ENCODE measurements at regions not wholly inside any gene's neighbourhood (a gene's known extent, or its start where the extent isn't known, plus 50 kb on each side); places are given as distances from the start of the nearest gene placed in this dataset.
"Not testable (repeated sequence)": the region's sequence is repeated elsewhere in the genome, so short reads cannot be mapped to it uniquely, and the experiment has no call there.

GRCh38 chr13:80168089-80168850 lies 172.7 kb downstream of the SPRY2 start:
- no peak for DNase-seq

DNA sequence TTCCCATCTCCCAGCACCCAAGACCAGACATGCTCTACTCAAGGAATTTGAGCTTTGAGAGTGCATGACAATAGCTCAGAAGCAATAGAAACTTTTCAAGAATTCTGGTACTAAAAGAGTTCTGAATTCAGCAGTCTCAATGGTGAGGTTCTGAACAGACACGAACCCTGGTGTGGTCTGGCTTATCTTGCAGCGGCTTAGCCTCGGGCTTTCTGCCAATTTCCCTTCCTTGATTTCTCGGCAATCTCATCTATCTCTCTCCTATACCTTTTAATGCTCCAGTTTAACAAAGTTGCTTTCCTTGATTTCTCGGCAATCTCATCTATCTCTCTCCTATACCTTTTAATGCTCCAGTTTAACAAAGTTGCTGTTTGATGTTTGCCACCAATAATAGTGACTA lies 174.6 kb downstream of the SPRY2 start:
- DNase-seq, result no peak

DNA sequence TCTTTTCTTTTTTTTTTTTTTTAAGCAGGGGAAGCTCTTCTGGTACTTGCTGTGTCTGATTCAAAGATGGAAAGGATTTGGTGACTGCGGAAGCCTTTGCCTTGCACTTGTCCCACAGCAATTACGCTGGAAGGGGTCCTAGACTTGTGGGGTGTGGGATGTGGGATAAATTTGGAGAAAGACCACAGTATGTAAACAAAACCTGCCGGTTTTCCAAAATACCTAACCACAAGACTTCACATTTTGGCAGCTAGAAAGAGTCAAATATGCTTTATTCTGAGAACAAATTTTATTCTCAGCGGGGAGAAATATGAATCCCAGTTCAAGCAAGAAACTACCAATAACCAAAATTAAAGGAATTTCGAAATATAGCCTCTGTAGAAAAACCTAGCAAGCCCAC lies 176.5 kb downstream of the SPRY2 start:
- no peak for DNase-seq

GRCh38 chr13:80161896-80162295 lies 179.0 kb downstream of the SPRY2 start:
- no peak for DNase-seq

GRCh38 chr13:80161219-80161618 lies 179.7 kb downstream of the SPRY2 start:
- no peak for DNase-seq

DNA sequence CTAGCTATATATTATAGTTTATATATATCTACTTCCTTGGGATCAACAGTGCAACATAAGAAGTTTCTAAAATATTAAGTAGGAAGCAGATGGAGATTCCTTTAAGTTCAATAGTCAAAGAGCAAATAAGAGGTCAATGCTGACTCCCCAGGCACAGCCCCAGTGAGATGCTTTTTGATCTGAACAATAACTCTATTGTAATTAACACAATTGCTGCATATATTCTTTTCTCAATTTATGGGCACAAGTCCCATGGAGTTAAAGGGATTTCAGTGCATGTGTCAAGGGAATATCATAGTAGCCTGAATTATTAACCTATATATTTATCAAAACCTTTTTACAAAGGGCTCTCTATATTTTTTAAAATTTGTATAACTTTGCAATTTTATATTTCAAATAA lies 180.8 kb downstream of the SPRY2 start:
- no peak for DNase-seq

- DNase-seq, result no peak
Measured at GRCh38 chr13:80157261-80157932, 183.5 kb downstream of the SPRY2 start.

DNA sequence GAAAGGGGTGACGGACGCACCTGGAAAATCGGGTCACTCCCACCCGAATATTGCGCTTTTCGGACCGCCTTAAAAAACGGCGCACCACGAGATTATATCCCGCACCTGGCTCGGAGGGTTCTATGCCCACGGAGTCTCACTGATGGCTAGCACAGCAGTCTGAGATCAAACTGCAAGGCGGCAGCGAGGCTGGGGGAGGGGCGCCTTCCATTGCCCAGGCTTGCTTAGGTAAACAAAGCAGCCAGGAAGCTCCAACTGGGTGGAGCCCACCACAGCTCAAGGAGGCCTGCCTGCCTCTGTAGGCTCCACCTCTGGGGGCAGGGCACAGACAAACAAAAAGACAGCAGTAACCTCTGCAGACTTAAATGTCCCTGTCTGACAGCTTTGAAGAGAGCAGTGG lies 188.8 kb downstream of the SPRY2 start:
- DNase-seq, result not testable (repeated sequence)

DNA sequence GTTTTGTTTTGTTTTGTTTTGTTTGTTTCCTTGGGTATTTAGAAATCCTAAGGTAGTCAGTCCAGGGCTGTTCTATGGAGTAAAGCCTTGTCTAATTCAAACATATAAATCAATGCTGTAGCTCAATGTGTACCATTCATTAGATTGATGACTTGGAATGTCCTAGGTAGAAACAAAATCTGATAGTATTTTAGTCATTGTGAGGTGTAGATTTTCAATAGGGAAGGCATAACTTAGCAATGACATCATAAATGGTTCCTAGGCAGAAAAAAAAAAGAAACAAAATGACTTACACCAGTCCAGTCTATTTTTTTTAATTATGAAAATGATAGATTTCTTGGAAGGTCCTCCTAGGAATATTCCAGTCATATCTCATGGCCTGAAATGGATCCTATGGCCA lies 189.9 kb downstream of the SPRY2 start:
- no peak for DNase-seq

DNA sequence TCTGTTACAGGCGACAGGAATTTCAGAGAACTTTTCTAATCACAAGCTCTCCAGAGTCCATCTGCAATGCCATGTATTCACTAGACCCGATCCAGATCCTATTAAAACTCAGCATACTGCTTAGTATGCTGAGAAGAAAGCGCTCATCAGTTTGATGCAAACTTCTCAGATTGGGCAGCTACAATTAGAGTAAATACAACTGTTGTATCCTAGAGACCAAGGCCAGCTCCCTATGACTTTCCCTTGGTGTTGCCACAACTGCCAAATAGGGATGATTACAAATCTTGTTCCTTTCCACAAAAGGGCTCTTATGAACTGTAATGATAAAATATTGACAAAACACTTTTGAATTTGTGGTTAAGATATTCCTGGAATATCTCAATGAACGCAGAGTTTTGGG lies 191.2 kb downstream of the SPRY2 start:
- no peak for DNase-seq

DNA sequence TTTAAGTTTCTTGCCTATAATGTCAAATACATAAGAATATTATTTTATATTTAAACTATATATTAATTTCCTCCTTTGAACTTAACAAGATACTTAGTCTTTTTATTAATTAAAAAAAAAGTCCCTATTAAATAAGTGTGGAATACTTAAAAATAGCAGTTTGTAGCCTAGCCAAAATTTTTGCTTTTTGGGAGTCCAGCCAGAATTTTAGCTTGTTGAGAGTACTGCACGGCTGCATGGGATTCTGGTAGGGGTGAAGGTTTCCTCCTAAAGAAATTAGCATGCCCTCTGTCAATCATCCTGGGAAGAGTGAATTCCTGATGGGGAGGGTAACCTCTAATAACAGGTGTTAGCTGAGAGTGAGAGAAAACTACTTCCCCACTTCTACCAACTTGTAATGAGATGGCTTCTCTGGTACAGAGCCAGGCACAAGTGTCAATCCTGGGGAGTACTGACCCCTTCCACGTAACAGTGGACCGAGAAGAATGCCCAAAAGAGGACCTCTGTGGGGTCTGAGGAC lies 195.7 kb downstream of the SPRY2 start:
- DNase-seq, result no peak

DNA sequence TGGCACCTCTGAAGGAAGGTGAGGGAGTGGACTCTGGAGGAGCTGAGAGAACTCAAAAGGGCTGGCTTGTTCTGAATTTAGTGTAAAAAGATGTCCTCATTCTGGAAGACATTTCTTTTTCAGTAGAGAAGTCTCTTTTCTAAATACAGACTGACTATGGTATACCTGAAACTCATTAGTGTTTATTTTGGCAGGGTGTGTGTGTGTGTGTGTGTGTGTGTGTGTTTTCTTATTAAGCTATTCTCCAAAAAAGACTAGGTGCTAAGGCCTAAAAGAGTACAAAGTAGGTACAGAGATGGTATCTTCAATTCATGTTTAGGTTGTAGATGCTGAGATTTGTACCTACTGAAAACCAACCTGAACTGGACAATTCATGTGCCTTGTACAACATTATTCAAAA lies 196.4 kb downstream of the SPRY2 start:
- DNase-seq, result no peak

GRCh38 chr13:80141123-80141849 lies 199.6 kb downstream of the SPRY2 start:
- DNase-seq, result no peak

GRCh38 chr13:80140685-80141084 lies 200.2 kb downstream of the SPRY2 start:
- DNase-seq, result no peak

GRCh38 chr13:80139196-80139595 lies 201.7 kb downstream of the SPRY2 start:
- DNase-seq, result no peak

DNA sequence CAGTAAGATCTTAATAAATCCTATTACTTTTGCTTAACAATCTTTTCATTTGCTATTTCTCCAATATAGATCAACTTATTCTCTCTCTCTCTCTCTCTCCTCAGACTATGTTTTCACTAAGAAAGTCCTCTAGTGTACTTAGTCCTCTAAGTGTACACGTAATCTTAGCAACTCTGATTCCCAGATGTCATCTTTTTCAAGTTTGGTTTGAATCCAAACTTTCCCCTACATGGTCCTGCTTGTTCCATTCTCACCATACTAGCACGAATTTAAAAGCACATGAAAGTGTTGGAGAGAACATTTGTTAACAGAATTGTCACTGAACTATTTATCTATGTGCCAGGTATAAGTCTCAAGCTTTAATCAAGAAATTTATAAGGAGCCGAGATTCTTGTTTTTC lies 202.9 kb downstream of the SPRY2 start:
- DNase-seq, result no peak

DNA sequence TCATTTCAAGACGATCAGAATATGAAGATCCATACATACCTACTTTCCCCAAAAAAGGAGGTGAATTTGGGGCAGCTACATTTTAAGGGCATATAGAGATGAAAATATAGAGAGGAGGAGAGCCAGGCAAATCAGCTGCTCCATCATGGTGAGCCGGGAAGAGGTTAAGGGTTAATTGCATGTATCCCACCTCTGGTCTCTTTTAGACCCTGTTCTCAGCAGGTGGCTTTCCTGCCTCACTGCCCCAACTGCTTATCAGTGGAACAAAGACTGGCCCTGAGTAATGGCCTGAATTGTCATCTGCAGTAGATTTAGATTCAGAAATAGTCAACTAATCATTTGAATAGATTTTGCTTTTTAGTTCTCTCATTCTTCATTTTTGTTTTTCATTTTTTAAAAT lies 206.6 kb downstream of the SPRY2 start:
- no peak for DNase-seq

GRCh38 chr13:80133631-80134261 lies 207.2 kb downstream of the SPRY2 start:
- no peak for DNase-seq

- no peak for DNase-seq
Measured at GRCh38 chr13:80132741-80133601, 208.0 kb downstream of the SPRY2 start.

DNA sequence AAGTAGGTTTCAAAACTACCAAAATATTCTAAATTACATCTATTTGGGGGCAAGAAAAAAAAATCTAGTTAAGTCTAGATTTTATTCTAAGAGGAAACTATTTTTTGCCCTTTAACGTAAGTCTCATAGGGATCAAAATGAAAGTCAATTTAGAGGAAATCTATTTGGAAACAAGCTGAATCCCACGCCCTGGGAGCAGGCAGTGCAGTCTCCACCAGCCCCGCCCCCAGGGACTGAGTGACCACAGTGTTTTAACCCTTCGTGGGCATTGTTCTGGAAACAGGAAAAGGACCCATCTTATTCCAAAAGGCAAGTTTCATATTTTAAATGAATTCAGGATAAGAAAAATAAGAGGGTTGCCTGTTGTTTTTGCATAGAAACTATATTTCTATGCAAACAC lies 209.7 kb downstream of the SPRY2 start:
- DNase-seq, result no peak

- no peak for DNase-seq
Measured at GRCh38 chr13:80126389-80127068, 214.4 kb downstream of the SPRY2 start.

- DNase-seq, result no peak
Measured at GRCh38 chr13:80123945-80124344, 217.0 kb downstream of the SPRY2 start.

All from activated CD4-positive, alpha-beta T cell treated with anti-CD3 and anti-CD28 coated beads, Interleukin-2, amount 50 U/mL, for 16 hours (primary cell).